D721Med (cell line): ENCODE measurements at regions not wholly inside any gene's neighbourhood (a gene's known extent, or its start where the extent isn't known, plus 50 kb on each side); places are given as distances from the start of the nearest gene placed in this dataset.
"Not testable (repeated sequence)": the region's sequence is repeated elsewhere in the genome, so short reads cannot be mapped to it uniquely, and the experiment has no call there.

Experiments used
- DNase-seq: peaks from one replicate; pipeline ENCODE4 v3.0.0; 2011; ENCODE audit warnings: low spot score; ENCODE audit not compliant: insufficient read length
- FAIRE-seq: peaks from 2 replicates; lab custom pipeline; 2011; peaks lifted over from hg19 to GRCh38; lab: Jason Lieb, UNC
- CTCF ChIP-seq: IDR thresholded peaks from 2 replicates; pipeline ENCODE4 v1.5.1; 2012; ENCODE audit warnings: mild to moderate bottlenecking, control low read depth; ENCODE audit not compliant: insufficient read depth; ENCODE audit errors: missing control alignments

GRCh38 chr5:90325093-90325492 lies 84.5 kb downstream of the CETN3 start:
- DNase-seq, result no peak
- TF ChIP-seq CTCF, result no peak
- no peak for FAIRE-seq

DNA sequence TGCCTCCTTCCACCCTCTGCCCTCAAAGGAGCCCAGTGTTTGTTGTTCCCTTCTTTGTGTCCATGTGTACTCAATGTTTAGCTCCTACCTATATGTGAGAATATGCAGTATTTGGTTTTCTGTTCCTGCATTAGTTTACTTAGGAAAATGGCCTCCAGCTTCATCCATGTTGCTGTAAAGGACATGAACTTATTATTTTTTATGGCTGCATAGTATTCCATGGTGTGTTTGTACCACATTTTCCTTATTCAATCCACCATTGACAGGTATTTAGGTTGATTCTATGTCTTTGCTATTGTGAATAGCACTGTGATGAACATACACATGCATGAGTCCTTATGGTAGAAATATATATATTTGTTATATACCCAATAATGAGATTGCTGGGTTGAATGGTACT lies 89.2 kb downstream of the CETN3 start:
- FAIRE-seq, DNase-seq: not testable (repeated sequence)

GRCh38 chr5:90312027-90312426 lies 97.5 kb downstream of the CETN3 start:
- FAIRE-seq (no peak), DNase-seq (no peak)
- TF ChIP-seq CTCF, result no peak

DNA sequence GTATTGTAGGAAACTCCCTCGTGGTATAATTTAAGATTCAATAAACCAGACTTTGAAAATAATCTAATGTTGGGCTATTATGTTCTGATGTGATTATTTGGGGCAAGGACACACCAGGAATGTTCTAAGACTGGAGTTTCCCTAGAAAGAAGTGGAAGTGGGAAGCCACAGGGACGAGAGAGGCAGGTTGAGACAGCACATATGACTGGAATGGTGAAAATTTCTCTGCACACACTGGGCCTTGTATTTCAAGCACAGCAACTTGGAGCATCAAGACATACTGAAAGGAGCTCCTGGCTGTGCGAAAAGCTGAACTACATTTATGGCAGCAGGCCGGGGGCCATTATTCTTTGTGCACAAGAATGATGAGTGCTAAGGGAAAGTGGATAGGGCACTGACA lies 98.2 kb downstream of the CETN3 start:
- FAIRE-seq (no peak), DNase-seq (no peak)
- TF ChIP-seq CTCF, result no peak

DNA sequence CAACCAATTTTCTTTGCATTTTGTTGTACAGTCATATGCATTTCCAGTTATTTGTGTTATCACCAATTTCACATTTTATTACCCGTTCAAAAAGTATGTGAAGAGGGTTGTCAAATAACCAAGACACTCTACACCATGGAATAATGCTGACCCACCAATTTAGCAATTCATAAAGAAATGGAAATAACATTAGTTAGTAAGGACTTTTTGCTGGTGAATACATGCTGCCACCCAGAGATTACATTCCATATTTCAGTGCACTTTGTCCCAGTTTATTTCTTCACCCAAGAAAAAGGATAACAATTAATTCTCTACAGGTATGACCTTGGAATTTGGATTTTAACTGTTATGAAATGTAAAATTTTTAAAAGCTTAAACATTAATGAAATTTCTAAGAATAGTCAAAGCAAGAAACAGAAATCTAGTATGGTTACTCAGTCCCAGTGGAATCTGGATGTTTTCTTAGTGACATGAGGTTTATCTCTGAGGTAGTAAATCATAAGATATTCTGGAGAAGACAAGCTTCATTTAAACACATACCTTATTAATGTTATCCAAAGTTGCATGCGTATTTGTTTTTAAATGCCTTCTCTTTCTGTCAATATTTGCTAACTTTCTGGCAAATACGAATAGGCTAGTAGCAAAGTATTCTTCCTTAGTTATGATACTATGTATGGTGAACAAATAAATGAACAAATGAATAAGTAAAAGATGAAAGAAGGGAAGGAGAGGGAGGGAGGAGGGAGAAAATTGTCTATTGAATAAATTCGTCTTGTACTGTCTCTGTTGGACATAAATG lies 100.6 kb downstream of the CETN3 start:
- TF ChIP-seq CTCF, result no peak
- DNase-seq (no peak), FAIRE-seq (no peak)

- FAIRE-seq, result no peak
- DNase-seq, result no peak
- TF ChIP-seq CTCF, result no peak
Observed at GRCh38 chr5:90307782-90308181, 101.8 kb downstream of the CETN3 start.

DNA sequence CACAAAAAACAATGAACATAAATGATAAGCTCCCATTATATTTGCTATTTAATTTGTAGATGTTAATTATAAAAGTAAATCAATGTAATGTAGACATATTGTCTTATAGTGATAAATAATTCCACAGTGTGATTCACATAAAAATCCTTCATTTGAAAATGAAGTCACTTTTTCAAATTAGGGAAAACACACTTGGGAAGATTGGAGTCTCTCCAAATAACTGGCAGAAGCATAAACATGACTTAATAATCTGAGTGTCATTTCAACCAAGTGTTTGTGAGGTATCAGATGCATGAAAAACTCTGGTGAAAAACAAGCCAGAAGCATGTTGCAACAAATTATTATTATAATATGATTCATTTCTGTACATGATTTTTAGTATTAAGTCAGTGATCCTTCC lies 102.2 kb downstream of the CETN3 start:
- no peak for TF ChIP-seq CTCF
- FAIRE-seq (no peak), DNase-seq (no peak)

GRCh38 chr5:90306613-90307012 lies 102.9 kb downstream of the CETN3 start:
- DNase-seq (no peak), FAIRE-seq (no peak)
- TF ChIP-seq CTCF, result no peak
